GM19239 (cell line): ENCODE measurements at regions not wholly inside any gene's neighbourhood (a gene's known extent, or its start where the extent isn't known, plus 50 kb on each side); places are given as distances from the start of the nearest gene placed in this dataset.

Experiments
- DNase-seq: peaks from one replicate; pipeline ENCODE4 v3.0.0; 2011; ENCODE audit warnings: low spot score; ENCODE audit not compliant: insufficient read length
- FAIRE-seq: peaks from 2 replicates; lab custom pipeline; 2011; peaks lifted over from hg19 to GRCh38; lab: Jason Lieb, UNC

DNA sequence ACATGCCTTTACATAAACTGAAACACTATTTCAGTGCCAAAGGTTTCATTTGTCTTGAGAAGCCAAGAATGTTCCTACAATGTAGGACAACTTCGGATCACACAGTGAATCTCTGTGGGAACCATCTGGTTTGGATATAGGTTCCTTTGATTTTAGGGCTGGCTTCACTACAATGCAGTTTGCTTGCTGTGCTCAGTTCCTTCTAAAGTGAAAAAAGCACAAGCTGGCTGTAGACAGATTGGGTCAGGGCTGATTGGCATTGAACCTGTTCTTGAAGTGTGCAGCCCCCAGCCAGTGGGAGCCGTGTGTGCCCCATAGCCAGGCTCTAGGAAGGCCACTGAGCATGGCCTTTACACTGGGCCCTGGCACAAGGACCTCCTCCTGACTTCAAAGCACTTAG, 167.9 kb upstream of the HNRNPA3 start:
- no peak for FAIRE-seq
- DNase-seq = no peak

- FAIRE-seq = no peak
- no peak for DNase-seq
Observed at GRCh38 chr2:177048981-177049380, 163.6 kb upstream of the HNRNPA3 start.

- DNase-seq = no peak
- FAIRE-seq = no peak
Observed at GRCh38 chr2:177051278-177051677, 161.3 kb upstream of the HNRNPA3 start.

- FAIRE-seq = no peak
Observed at GRCh38 chr2:177052471-177052870, 160.1 kb upstream of the HNRNPA3 start.

DNA sequence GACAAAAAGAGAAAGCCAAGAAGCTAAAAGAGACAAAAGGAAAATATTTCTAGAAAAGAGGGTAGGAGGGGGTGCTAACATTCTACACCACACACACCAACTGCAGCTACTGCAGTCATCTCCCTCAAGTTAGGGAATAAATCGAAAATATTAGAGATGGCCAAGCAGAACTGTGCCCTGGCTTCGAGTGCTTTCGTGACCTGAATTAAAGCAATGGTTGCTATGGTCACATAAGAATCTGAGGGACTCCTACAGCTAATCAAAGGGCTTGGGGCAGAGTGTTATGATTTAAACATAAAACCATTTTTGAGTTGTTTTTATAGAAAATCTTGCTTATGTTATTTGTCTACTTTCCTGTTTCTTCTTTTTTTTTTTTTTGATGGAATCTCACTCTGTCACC, 159.6 kb upstream of the HNRNPA3 start:
- DNase-seq = no peak
- no peak for FAIRE-seq

More at GRCh38 chr2:177052471-177052870, 160.1 kb upstream of the HNRNPA3 start:
- no peak for DNase-seq

DNA sequence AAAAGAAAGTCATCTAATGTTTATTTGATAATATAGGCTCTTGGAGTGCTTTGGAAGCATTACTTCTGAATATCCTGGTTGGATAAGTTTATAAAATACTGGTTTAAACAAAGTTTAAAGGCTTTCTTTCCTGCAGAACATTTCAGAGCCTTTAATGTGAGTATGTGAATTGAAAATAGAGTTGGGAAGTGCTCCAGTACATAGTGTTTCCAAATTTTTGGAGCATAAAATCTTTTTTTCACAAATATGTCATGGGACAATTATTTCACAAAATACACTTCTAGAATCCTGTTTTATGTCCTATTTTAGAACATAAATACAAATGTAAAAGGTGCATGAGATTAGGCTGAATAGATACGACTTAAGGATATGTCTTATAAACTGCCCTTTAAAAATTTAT, 158.9 kb upstream of the HNRNPA3 start:
- DNase-seq (no peak), FAIRE-seq (no peak)

DNA sequence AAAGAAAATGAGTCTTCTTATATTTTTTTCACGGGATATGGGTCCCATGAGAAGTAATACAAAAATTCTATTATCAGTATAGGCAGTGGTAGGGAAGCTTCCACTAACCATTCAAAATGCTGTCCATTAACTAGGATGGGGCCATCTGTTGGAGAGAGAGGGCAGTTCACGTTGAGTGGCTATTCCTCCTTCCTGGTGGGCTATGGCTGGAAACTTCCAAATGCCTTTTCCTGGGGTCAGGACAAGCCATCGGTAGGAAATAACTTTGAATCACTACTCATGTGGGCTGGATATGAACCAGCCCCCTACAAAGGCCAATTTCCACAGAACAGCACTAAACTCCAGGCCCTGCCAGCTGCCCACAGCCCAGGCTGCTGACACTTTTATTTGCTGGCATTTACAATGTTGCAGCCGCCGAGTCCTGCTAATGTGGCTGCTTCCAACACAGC, 156.1 kb upstream of the HNRNPA3 start:
- FAIRE-seq (no peak), DNase-seq (no peak)

- DNase-seq (peak; percentile 10), FAIRE-seq (peak; percentile 42)
Observed at GRCh38 chr2:177058747-177059146, 153.8 kb upstream of the HNRNPA3 start.

DNA sequence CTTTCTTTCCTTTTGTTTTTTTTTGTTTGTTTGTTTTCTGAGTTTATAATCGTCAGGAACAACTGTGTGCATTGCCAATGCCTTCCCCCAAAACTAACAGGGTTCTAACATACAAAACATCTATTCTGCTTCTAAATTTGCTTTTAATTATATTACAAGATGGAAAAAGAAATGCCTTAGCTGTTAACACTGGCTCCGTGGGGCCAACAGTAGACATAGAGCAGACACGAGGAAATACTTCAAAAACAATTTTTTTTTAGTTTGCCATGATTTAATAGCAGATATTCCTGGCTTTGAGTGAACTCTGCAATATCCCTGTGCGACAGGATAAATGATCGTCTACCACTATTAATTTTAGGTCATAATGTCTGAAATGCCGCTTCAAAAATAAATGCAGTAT, 153.3 kb upstream of the HNRNPA3 start:
- no peak for FAIRE-seq
- DNase-seq = no peak

- DNase-seq = no peak
- no peak for FAIRE-seq
Observed at GRCh38 chr2:177063331-177063730, 149.3 kb upstream of the HNRNPA3 start.

DNA sequence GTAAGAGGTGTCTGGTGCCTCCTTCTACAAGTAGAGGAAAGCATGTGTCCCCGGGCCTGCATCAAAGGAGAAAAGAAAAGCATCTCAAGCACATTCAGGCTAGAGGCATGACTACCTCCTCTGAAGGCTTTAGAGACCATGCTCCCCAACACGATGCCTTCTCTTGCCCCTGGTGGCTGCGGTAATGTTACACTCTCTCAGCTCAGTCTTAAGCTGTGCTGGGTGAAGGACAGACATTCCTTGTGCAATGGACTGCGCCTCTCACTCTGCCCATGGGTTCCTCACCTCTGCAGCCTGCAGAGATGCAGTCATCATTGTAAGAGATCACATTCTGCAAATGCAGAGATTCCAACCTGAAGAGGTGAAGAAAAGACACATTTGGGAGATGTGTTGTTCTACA, 148.2 kb upstream of the HNRNPA3 start:
- FAIRE-seq (no peak), DNase-seq (no peak)

DNA sequence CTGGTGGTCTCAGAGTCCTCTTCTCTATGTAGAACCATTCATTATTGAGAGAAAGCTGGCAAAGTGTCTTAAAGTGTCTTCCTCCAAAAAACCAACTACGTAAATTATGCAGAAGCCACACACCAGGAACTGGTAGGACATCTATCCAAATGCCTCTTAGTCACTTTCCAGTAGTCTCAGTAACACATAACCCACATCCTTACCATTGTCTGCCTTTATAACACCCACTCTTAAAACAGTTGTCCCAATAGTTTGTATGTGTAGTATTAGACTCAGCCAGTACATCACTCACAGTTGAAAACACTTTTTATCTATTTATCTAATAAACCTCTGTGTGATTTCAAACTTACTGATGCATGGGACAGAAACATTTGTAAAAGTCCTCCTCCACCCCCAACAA, 143.6 kb upstream of the HNRNPA3 start:
- FAIRE-seq (no peak), DNase-seq (no peak)

GRCh38 chr2:177072090-177072489, 140.5 kb upstream of the HNRNPA3 start:
- no peak for FAIRE-seq

GRCh38 chr2:177073611-177074010, 139.0 kb upstream of the HNRNPA3 start:
- DNase-seq (no peak), FAIRE-seq (no peak)

More at GRCh38 chr2:177072090-177072489, 140.5 kb upstream of the HNRNPA3 start:
- no peak for DNase-seq

- DNase-seq (no peak), FAIRE-seq (no peak)
Observed at GRCh38 chr2:177074099-177074710, 138.4 kb upstream of the HNRNPA3 start.

GRCh38 chr2:177075254-177075653, 137.3 kb upstream of the HNRNPA3 start:
- FAIRE-seq = no peak

DNA sequence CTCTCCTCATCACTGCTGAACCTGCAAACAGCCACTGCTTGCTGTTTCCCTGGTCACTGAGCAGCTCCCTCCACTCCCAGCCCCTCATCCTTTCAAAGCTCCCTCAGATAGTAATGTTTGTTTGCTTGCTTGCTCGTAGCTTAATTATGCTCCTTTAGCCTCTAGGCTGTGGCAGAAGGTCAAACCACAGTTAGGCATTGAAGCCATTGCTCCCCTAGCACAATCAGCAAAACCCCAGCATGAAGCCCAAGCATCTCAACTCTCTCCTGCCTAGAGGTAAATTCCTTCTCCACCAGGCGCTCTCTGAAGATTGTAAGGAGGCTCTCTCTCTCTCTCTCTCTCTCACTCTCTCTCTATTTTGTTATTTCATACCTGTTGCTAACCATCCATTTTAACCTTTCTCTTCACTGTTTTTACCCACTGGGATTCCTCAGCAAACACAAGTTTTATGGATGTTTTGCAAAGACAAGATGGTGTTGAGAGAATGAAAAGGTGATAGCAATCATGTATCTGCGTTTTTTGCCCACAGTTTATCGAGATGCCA, 135.9 kb upstream of the HNRNPA3 start:
- DNase-seq = no peak
- FAIRE-seq = no peak

More at GRCh38 chr2:177075254-177075653, 137.3 kb upstream of the HNRNPA3 start:
- DNase-seq = no peak

DNA sequence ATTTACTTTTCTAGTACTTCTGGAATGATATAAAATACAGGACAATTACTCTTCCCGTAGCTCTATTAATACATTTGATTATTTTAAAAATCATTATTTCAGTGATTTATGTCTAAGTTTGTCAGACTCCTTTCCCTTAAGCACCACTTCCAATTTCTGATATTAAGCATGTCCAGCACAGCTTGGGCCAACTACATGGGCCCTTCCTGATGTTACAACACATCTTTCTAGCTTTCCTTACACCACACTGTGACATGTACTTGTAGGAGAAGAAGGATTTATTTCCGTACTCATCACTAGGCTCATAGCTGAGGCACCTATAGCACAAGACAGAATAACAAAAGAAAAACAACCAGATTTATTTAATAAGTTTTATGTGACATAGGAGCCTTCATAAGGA, 134.8 kb upstream of the HNRNPA3 start:
- FAIRE-seq = no peak

DNA sequence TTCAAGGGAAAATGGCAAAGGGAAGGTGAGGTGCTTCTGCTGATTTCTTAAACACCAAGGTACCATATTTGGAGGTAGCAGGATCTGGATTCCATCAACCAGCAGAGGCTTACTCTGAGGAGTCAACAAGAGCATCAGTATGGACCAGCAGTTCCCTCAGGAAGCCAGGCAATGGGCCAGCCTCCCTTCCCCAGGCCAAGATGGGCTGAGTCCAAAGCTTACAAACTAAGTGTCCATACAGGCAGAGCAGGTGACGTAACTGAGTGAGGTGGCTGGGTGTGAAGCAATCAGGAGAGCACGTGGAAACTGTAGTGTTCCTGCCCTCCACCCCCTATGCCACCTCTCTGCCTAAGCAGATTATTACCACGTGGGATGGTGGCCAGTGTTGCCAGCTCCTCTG, 134.2 kb upstream of the HNRNPA3 start:
- DNase-seq = no peak
- no peak for FAIRE-seq

More for the DNA sequence above, 134.8 kb upstream of the HNRNPA3 start:
- DNase-seq = no peak

GRCh38 chr2:177078855-177079254, 133.7 kb upstream of the HNRNPA3 start:
- FAIRE-seq (no peak), DNase-seq (no peak)

DNA sequence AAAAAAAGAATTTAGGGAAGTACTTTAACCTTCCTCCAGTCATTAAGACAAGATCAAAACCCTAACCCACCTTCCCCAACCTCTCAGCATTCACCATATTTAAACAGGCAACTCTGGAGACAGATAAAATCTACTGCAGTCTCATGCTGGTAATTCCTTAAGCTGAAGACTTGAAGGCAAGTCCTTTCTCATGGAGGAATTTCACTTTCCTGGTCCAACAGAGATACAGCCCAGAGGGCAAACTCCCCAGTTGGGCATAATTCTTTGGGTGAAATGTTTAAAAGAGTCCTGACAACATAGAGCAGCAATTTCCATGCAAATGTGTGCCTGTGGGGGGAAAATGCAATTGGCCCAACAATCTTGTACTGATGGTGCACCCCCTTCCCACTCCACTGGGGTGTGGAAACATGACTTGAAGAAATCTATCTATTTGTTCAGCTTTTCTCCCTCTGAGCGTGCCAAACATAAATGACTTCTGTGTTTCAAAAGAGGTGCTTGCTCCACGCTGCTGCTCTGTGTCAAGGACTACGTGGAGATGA, 131.8 kb upstream of the HNRNPA3 start:
- DNase-seq = no peak
- no peak for FAIRE-seq

- no peak for DNase-seq
Observed at GRCh38 chr2:177084607-177085006, 128.0 kb upstream of the HNRNPA3 start.

More at GRCh38 chr2:177084607-177085006, 128.0 kb upstream of the HNRNPA3 start:
- no peak for FAIRE-seq
